RWPE1 (cell line): ENCODE measurements at regions not wholly inside any gene's neighbourhood (a gene's known extent, or its start where the extent isn't known, plus 50 kb on each side); places are given as distances from the start of the nearest gene placed in this dataset.

Source experiments
- CTCF ChIA-PET: fragments of 350-600 bp; sonication (Branson Sonifier 250); formaldehyde crosslinking; extraction: SDS; loops from one replicate; lab custom pipeline; 2021; lab: Yijun Ruan, JAX
- POLR2A ChIA-PET: fragments of 400-600 bp; formaldehyde crosslinking; extraction: SDS; loops from one replicate; lab custom pipeline; 2020; ENCODE audit warnings: antibody characterized with exemption; ENCODE audit not compliant: low non-redundant PET; lab: Yijun Ruan, JAX
- DNase-seq: peaks from one replicate; pipeline ENCODE4 v3.0.0; 2012; ENCODE audit warnings: low spot score
- H3K27ac ChIP-seq: fragments of 450-650 bp; 2 replicates; pipeline ENCODE4 v1.5.1; 2017
- CTCF ChIP-seq: fragments of 450-650 bp; conservative IDR thresholded peaks from 2 replicates; pipeline ENCODE4 v1.5.1; 2017; ENCODE audit warnings: low read depth, mild to moderate bottlenecking

DNA sequence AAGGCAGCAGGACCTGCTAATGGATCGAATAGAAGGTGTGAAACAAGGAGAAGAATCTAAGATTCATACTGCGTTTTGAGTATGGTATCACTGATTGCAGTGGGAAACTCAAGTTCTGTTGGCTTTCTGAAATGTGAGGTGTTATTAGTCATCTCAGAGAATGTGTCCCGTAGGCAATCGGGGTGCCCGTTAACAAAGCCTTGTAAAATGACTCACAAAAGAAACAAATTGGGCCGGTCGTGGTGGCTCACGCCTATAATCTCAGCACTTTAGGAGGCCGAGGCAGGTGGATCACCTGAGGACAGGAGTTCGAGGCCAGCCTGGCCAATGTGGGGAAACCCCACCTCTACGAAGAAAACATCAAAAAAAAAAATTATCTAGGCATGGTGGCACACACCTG, 118.2 kb upstream of the C7orf33 start:
- no peak for TF ChIP-seq CTCF
- POLR2A ChIA-PET = no interaction called here
- no peak overlapping the region for H3K27ac ChIP-seq
- CTCF ChIA-PET = interaction anchor here (0.5 kb wide), 1 partner anchor 720 kb away, joined by 4 read pairs; no protein-coding TSS in a partner anchor
- DNase-seq = peak; percentile 34

- ChIA-PET POLR2A (no interaction called here), CTCF (no interaction called here)
- no peak for TF ChIP-seq CTCF
- DNase-seq = no peak
- H3K27ac ChIP-seq = no peak overlapping the region
Measured at GRCh38 chr7:148473703-148474480, 116.7 kb upstream of the C7orf33 start.

DNA sequence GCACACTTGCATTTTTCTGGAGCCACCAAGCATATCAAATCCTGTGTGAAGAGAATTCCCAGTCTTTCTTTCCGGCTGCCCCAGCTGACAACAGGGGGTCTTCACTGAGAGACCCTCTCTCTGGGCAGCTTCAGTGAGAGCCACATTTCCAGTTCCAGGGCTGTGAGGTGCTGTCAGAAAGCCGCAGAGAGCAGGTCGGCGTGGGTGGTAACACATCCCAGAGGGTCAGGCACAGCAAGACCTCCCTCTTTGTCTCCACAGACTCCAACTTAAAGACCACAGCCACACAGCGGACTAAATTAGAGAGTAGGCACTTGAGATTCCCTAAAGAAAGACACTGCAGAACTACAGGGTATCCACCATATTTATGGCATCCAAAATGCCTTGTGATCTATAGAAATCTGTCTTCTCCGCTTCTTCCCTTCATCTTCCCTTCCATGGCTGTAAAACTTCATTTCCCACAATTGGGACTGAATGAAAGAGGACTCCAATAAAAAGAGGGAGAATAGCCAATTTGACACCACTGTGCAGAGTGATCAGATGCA, 116.0 kb upstream of the C7orf33 start:
- CTCF ChIA-PET = no interaction called here
- POLR2A ChIA-PET = no interaction called here
- no peak overlapping the region for H3K27ac ChIP-seq
- TF ChIP-seq CTCF = no peak
- no peak for DNase-seq

DNA sequence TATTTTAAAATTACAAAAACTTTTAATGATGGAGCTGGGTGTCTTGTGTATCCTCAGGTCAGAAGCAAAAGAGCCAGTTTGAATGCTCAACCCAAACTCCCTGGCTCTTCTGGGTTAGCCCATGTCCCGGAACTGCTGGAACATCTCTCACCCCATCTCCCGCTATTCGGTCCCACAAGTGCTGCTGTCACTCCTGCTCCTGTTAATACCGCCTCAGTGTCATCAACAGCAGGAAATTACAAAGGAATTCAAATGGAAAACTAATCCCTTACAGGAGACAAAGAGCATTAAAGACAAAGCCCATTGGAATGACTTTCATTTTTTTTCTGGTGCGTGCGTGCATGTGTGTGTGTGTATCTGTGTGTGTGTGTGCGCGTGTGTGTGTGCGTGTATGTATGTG, 112.0 kb upstream of the C7orf33 start:
- no peak overlapping the region for H3K27ac ChIP-seq
- TF ChIP-seq CTCF = no peak
- POLR2A ChIA-PET = no interaction called here
- CTCF ChIA-PET = no interaction called here
- no peak for DNase-seq

GRCh38 chr7:148480479-148481146, 110.0 kb upstream of the C7orf33 start:
- ChIA-PET CTCF (interaction anchor here (0.6 kb wide), 1 partner anchor 337 kb away, joined by 3 read pairs; no protein-coding TSS in a partner anchor), POLR2A (no interaction called here)
- H3K27ac ChIP-seq = no peak overlapping the region
- no peak for DNase-seq
- no peak for TF ChIP-seq CTCF

DNA sequence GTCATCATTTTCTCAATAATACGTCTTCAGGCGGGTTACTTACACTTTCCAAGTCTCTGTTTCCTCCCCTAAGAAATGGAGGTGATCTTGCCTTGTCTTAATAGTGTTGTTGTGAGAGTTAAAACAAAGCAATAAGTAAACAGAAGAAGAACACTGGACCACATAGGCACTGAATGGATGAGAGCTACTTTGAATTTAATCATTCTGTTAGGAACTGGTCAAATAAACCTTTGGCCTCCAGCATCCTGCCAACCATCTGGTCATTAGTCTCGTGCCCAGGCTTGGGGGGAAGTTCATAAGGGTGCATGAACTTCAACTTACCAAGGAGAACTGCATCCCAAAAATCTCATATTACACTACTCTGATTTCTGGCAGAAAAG, 109.4 kb upstream of the C7orf33 start:
- TF ChIP-seq CTCF = no peak
- CTCF ChIA-PET = no interaction called here
- POLR2A ChIA-PET = no interaction called here
- no peak for DNase-seq
- no peak overlapping the region for H3K27ac ChIP-seq
